GM23338 (cell line): ENCODE measurements at regions not wholly inside any gene's neighbourhood (a gene's known extent, or its start where the extent isn't known, plus 50 kb on each side); places are given as distances from the start of the nearest gene placed in this dataset.
"Not testable (repeated sequence)": the region's sequence is repeated elsewhere in the genome, so short reads cannot be mapped to it uniquely, and the experiment has no call there.

Experiments used
- ATAC-seq: fragments of 200-7000 bp; cut with Tn5 transposase; 3 replicates; pipeline ENCODE4 v1.9.1; 2020
- DNase-seq: peaks from one replicate; pipeline ENCODE4 v3.0.0-alpha.2; 2015; ENCODE audit warnings: low spot score
- H2AFZ ChIP-seq: fragments of 200-600 bp; sonication (generic); 2 replicates; pipeline ENCODE4 v1.8.0; 2016; ENCODE audit warnings: antibody characterized with exemption, mild to moderate bottlenecking, moderate library complexity
- H3F3A ChIP-seq: fragments of 200-600 bp; sonication (generic); replicated peaks from 2 replicates; pipeline ENCODE4 v1.8.0; 2017; ENCODE audit warnings: antibody characterized with exemption, mixed run types, low read depth
- H3K27ac ChIP-seq: fragments of 200-600 bp; sonication (generic); 2 replicates; pipeline ENCODE4 v1.6.1; 2016; ENCODE audit warnings: low read depth
- H3K27me3 ChIP-seq: fragments of 200-600 bp; sonication (generic); 2 replicates; pipeline ENCODE4 v1.8.0; 2016; ENCODE audit warnings: mild to moderate bottlenecking, mixed run types, moderate library complexity; ENCODE audit not compliant: insufficient read depth
- H3K36me3 ChIP-seq: fragments of 200-600 bp; sonication (generic); 2 replicates; pipeline ENCODE4 v1.8.0; 2016; ENCODE audit warnings: mild to moderate bottlenecking; ENCODE audit not compliant: insufficient read depth
- H3K4me1 ChIP-seq: fragments of 200-600 bp; sonication (generic); 2 replicates; pipeline ENCODE4 v1.8.0; 2016; ENCODE audit warnings: mild to moderate bottlenecking, moderate library complexity; ENCODE audit not compliant: insufficient read depth
- H3K4me2 ChIP-seq: fragments of 200-600 bp; sonication (generic); 2 replicates; pipeline ENCODE4 v1.7.1; 2017; ENCODE audit warnings: mixed run types
- H3K4me3 ChIP-seq: fragments of 200-600 bp; sonication (generic); 2 replicates; pipeline ENCODE4 v1.6.1; 2016; ENCODE audit warnings: mixed run types
- H3K79me2 ChIP-seq: fragments of 200-600 bp; sonication (generic); replicated peaks from 2 replicates; pipeline ENCODE4 v1.8.0; 2017; ENCODE audit warnings: mild to moderate bottlenecking; ENCODE audit not compliant: insufficient read depth
- H3K9me2 ChIP-seq: fragments of 200-600 bp; sonication (generic); 2 replicates; pipeline ENCODE4 v1.8.0; 2017; ENCODE audit not compliant: insufficient read depth
- H4K20me1 ChIP-seq: fragments of 200-600 bp; sonication (generic); replicated peaks from 2 replicates; pipeline ENCODE4 v1.8.0; 2017; ENCODE audit warnings: mild to moderate bottlenecking; ENCODE audit not compliant: insufficient read depth
- H3K27ac Mint-ChIP-seq: 2 replicates; pipeline ENCODE4 v1.8.0; 2020; ENCODE audit warnings: inconsistent platforms, mild to moderate bottlenecking, moderate library complexity, mixed read lengths
- H3K27me3 Mint-ChIP-seq: 3 replicates; pipeline ENCODE4 v1.8.0; 2022; ENCODE audit warnings: low read depth, mild to moderate bottlenecking, moderate library complexity, mixed read lengths, inconsistent platforms; ENCODE audit not compliant: insufficient read depth, poor library complexity
- H3K36me3 Mint-ChIP-seq: 3 replicates; pipeline ENCODE4 v1.8.0; 2021; ENCODE audit warnings: low read depth, mild to moderate bottlenecking, inconsistent platforms, moderate library complexity, mixed read lengths
- H3K4me1 Mint-ChIP-seq: 3 replicates; pipeline ENCODE4 v1.8.0; 2020; ENCODE audit warnings: mild to moderate bottlenecking, inconsistent platforms, mixed read lengths
- H3K4me3 Mint-ChIP-seq: 3 replicates; pipeline ENCODE4 v1.8.0; 2021; ENCODE audit warnings: moderate library complexity, mild to moderate bottlenecking, inconsistent platforms, mixed read lengths
- H3K9me3 Mint-ChIP-seq: 3 replicates; pipeline ENCODE4 v1.8.0; 2020; ENCODE audit warnings: moderate library complexity, mild to moderate bottlenecking, inconsistent platforms, mixed read lengths
- CREB1 ChIP-seq: fragments of 250-450 bp; sonication (Bioruptor Pico); IDR thresholded peaks from 2 replicates; pipeline ENCODE4 v1.5.0; 2020; ENCODE audit warnings: low read depth, mild to moderate bottlenecking, moderate library complexity
- CTCF ChIP-seq, 2 experiments: fragments of 200-600 bp in 1 of 2; sonication (generic) in 1 of 2; conservative IDR thresholded peaks; 2 replicates each; pipeline versions ENCODE4 v1.5.1 to v1.6.1; 2016 to 2017; ENCODE audit warnings: antibody characterized with exemption in 2 of 2, low read depth in 2 of 2, mild to moderate bottlenecking in 2 of 2, moderate library complexity in 1 of 2
- EZH2 ChIP-seq: fragments of 200-600 bp; sonication (generic); IDR thresholded peaks from one replicate; pipeline ENCODE4 v1.8.0; 2017; ENCODE audit warnings: antibody characterized with exemption, mild to moderate bottlenecking, low read depth; ENCODE audit not compliant: unreplicated experiment
- EZH2phosphoT487 ChIP-seq: fragments of 200-600 bp; sonication (generic); IDR thresholded peaks from one replicate; pipeline ENCODE4 v1.8.1; 2018; ENCODE audit warnings: antibody characterized with exemption; ENCODE audit not compliant: unreplicated experiment
- JUNB ChIP-seq: IDR thresholded peaks from one replicate; pipeline ENCODE4 v1.6.1; 2016; ENCODE audit warnings: antibody characterized with exemption; ENCODE audit not compliant: unreplicated experiment
- NANOG ChIP-seq: IDR thresholded peaks from 2 replicates; pipeline ENCODE4 v1.6.1; 2016; ENCODE audit warnings: antibody characterized with exemption, borderline replicate concordance
- POLR2AphosphoS5 ChIP-seq: IDR thresholded peaks from 2 replicates; pipeline ENCODE4 v1.6.1; 2016; ENCODE audit warnings: antibody characterized with exemption, low read depth
- REST ChIP-seq: IDR thresholded peaks from one replicate; pipeline ENCODE4 v1.6.1; 2018; ENCODE audit warnings: antibody characterized with exemption; ENCODE audit not compliant: unreplicated experiment
- STAT1 ChIP-seq: IDR thresholded peaks from one replicate; pipeline ENCODE4 v1.6.1; 2016; ENCODE audit warnings: antibody characterized with exemption; ENCODE audit not compliant: unreplicated experiment
- ZNF114 ChIP-seq: fragments of 250-450 bp; sonication (Bioruptor Pico); IDR thresholded peaks from 2 replicates; pipeline ENCODE4 v1.5.0; 2020; ENCODE audit warnings: mild to moderate bottlenecking, moderate library complexity
- ZNF462 ChIP-seq: fragments of 250-450 bp; sonication (Bioruptor Pico); IDR thresholded peaks from 2 replicates; pipeline ENCODE4 v1.5.0; 2020; ENCODE audit warnings: mild to moderate bottlenecking, moderate library complexity

GRCh38 chr17:31793634-31794033, 65.4 kb downstream of the COPRS start:
- H4K20me1 ChIP-seq, H3K36me3 ChIP-seq, H3K4me2 ChIP-seq, H2AFZ ChIP-seq, DNase-seq, H3K27ac Mint-ChIP-seq, H3K27ac ChIP-seq, H3K27me3 ChIP-seq, H3F3A ChIP-seq, H3K27me3 Mint-ChIP-seq, H3K79me2 ChIP-seq, H3K4me3 Mint-ChIP-seq, H3K9me3 Mint-ChIP-seq, H3K4me3 ChIP-seq, ATAC-seq, H3K9me2 ChIP-seq, H3K36me3 Mint-ChIP-seq, H3K4me1 Mint-ChIP-seq, H3K4me1 ChIP-seq: not testable (repeated sequence)

GRCh38 chr17:31792007-31792585, 66.9 kb downstream of the COPRS start:
- Mint-ChIP-seq H3K4me3 (no peak overlapping the region), H3K4me1 (no peaks in the 10 kb centered on the region), H3K9me3 (no peaks in the 10 kb centered on the region; the same call in 1 of the 3 replicates), H3K27me3 (no peaks in the 10 kb centered on the region), H3K36me3 (no peaks in the 10 kb centered on the region), H3K27ac (no peak overlapping the region)
- Histone ChIP-seq H3K27ac (no peak overlapping the region), H2AFZ (no peak overlapping the region), H3K4me3 (no peak overlapping the region), H3K4me2 (no peak overlapping the region), H3K79me2 (no peaks in the 10 kb centered on the region), H3K4me1 (no peaks in the 10 kb centered on the region), H3K36me3 (no peaks in the 10 kb centered on the region), H4K20me1 (no peaks in the 10 kb centered on the region), H3F3A (no peaks in the 10 kb centered on the region), H3K9me2 (no peaks in the 10 kb centered on the region), H3K27me3 (no peaks in the 10 kb centered on the region)
- DNase-seq (no peak), ATAC-seq (no peak)
- TF ChIP-seq JUNB: no peak
- no peak for TF ChIP-seq ZNF462 (CRISPR knock-in tag)
- TF ChIP-seq STAT1: no peak
- TF ChIP-seq NANOG: no peak
- no peak for TF ChIP-seq CTCF (conservative IDR thresholded peaks at IDR 0.05; ENCODE audit: low read depth in 2 of 2)
- no peak for TF ChIP-seq POLR2AphosphoS5
- no peak for TF ChIP-seq EZH2phosphoT487
- no peak for TF ChIP-seq ZNF114 (CRISPR knock-in tag)
- TF ChIP-seq REST: no peak
- no peak for TF ChIP-seq CREB1 (CRISPR knock-in tag)
- TF ChIP-seq EZH2: no peak
